SIG-M5 (cell line): ENCODE measurements at regions not wholly inside any gene's neighbourhood (a gene's known extent, or its start where the extent isn't known, plus 50 kb on each side); places are given as distances from the start of the nearest gene placed in this dataset.
"Not testable (repeated sequence)": the region's sequence is repeated elsewhere in the genome, so short reads cannot be mapped to it uniquely, and the experiment has no call there.

ENCODE experiments used
- DNase-seq: peaks from one replicate; lab custom pipeline; 2025; lab: John Stamatoyannopoulos, UW

DNA sequence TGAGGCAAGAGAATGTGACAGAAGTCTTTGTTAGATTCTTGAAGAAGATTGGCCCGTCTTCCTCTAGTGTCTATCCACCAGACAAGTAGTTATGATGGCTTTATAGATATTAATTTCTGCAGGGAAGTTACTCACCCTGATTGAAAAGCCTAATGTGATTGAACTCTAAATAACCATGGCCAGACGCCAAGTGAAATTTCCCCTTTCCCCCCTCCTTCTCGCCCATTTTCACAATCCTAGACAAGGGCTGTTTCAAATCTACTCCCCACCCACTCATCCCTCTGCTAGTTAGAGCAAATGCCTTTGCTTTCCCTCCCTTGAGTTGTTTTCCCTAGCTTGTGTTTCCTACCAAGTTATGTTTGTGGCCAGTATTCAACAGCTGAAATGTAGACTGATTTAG is 182.5 kb downstream of the TMEM167A start:
- no peak for DNase-seq

DNA sequence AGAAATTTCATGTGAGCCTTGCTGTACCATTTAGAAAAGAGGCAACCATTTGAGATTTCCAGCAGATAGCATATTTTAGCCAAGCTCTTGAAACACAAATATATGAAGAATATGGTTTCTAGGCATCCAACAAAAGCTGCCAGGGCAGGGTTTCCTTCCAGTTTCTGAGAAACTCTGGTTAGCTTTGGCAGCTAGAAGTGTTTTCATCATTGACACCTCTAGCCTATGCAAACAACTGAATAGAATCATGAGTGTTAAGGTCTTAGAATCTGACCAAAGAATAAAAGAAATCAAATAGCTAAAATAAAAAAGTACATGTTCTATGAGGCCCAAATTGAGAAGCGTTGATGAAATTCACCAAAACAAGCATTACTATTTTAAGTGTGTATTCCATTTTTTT is 188.1 kb downstream of the TMEM167A start:
- DNase-seq = no peak

DNA sequence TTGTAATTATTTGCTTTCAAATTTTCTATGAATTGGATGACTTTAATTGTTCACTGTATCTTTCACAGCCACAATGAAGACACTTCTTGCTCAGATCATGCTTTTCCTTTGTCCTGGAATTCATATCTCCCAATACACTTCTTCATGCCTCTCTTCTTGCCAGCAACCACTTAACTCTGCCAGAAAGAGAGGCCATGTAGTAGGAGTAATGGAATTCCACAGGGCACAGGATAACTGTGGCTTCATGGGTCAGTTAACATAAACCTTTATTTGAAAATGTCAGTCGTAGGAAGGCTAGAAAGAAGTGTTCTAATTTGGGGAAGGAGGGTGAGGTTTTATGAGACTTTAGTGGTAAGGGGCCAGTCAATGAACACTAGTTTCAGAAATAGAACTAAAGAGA is 190.3 kb downstream of the TMEM167A start:
- DNase-seq = no peak

DNA sequence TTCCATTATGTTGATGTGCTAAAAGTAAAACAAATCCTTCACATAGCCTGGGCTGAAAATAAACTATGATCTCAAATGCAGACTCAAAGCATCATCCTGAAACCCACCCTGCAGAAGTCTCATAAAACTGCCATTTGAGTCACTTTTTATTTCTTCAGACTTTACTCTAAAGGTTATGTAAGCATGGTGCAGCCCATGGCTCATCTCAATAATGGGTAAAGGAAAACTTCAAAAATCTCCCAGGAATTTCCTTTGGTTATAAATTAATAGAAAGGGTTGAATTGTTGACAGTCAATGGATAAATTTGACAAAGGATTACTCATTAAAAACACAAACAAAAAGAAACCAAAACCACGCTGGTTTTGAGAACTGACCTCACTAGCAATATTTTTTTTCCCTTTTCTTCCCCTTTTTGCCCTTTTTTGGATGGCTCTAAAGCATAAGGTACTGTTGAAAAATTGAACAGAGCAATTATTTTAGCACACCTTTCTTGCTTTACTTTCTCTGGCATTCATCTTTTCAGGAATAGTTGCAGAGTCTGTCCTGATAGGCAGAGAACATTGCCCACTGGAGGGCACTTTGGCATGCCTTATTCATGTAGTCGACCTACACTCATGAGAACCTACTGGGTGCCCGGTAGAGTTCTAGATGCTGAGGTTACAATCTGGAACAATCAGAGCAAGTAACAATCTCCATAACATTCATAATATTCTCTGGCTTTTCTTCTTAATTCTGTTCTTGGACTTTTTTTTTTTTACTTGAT is 191.4 kb downstream of the TMEM167A start:
- DNase-seq = no peak

DNA sequence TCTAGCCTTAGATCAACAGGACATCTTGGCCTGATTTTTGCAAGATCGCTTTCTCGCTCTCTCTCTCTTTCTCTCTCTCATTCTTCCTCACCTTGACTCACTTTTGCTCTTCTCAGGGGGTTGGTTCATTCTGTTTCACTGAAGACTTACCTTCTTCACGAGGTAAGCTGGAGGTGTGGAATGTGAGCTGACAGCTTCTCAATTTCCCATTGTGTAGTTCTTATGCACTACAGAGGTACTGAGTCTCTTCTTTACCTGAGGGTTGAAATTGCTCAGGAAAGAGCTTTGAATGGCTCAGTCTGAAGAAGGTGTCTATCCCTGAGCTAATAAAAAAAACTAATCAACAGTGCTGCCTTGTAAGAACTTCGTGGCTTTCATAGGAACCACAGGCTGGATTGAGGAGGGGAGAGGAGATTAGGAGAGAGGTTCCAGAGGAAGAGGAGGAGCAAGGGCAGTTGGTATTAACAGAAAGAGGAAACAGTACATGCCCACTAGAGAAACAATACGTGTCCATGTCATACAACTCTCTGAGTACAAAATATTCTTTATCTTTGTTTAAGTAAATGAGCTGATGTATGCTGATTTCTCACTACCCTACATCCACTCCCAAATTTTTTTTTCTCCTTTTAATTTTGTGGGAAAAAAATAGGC is 192.2 kb downstream of the TMEM167A start:
- no peak for DNase-seq

DNA sequence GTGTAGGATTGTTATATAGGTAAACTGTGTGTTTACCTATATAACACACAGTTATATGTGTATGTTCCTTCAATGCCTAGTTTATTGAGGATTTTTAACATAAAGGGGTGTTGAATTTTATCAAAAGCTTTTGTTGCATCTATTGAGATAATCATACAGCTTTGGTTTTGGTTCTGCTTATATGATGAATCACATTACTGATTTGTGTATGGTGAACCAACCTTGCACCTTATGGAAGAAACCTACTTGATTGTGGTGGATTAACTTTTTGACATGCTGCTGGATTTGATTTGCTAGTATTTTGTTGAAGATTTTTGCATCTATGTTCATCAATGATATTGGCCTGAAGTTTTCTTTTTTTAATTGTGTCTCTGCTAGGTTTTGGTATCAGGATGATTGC is 194.9 kb downstream of the TMEM167A start:
- no peak for DNase-seq

DNA sequence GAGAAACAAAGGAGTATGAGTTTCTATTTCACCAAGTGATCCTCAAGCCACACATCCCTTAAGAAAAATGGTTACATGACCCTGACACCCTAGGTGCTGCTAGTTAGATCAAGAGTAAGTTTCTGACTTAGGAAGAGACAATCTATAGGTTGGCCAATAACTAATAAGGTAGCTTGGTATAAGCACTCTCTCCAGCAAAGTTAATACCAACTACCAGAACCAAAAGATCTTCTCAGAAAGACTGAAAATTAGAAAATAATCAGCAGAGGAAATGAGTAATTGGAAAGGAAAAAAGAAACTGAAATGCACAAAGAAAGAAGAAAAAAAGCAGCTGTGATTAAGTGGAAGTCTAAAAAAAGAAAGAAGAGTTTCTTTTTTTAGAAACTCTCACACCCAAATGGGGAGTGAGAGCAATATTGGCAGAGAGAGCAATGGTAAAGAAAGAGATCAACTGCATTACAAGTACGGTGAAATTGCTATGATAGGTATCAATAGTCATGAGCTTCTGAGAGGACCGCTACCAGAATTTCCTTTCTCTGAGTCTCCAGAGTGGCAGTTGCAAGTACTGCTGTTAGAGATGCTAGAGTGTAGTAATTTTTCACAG is 195.5 kb downstream of the TMEM167A start:
- no peak for DNase-seq

DNA sequence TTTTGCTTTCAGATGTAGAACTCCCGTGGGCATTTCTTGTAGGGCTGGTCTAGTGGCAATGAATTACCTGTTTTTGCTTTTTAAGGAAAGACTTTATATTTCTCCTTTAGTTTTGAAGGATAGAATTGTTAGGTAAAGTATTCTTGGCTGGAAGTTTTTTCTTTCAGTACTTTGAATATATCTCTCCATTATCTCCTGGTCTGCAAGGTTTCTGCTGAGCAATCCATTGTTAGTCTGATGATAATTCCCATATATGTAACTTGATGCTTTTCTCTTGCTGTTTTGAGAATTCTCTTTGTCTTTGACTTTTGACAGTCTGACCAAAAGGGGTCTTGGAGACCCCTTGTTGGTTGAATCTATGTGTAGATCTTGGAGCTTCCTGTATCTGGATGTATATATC is 198.1 kb downstream of the TMEM167A start:
- DNase-seq = no peak

DNA sequence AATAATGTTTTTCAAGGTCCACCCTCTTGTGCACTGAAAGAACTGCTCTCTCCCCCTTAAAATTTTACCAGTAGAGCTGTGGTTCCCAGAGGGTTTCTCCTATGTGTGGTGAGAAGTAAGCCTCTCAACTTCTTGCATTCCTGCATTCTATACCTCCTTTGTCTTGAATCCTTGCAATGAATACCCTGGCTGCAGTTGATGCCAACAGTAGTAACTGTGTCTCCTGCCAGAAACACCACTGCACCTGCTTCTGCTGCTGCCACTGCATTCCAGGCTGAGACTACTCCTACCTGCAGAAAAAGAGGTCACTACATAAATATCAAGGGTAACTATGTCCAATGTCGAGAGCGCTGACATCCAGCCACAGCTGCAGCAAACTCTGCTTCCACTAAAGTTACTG is 203.7 kb downstream of the TMEM167A start:
- DNase-seq = no peak

DNA sequence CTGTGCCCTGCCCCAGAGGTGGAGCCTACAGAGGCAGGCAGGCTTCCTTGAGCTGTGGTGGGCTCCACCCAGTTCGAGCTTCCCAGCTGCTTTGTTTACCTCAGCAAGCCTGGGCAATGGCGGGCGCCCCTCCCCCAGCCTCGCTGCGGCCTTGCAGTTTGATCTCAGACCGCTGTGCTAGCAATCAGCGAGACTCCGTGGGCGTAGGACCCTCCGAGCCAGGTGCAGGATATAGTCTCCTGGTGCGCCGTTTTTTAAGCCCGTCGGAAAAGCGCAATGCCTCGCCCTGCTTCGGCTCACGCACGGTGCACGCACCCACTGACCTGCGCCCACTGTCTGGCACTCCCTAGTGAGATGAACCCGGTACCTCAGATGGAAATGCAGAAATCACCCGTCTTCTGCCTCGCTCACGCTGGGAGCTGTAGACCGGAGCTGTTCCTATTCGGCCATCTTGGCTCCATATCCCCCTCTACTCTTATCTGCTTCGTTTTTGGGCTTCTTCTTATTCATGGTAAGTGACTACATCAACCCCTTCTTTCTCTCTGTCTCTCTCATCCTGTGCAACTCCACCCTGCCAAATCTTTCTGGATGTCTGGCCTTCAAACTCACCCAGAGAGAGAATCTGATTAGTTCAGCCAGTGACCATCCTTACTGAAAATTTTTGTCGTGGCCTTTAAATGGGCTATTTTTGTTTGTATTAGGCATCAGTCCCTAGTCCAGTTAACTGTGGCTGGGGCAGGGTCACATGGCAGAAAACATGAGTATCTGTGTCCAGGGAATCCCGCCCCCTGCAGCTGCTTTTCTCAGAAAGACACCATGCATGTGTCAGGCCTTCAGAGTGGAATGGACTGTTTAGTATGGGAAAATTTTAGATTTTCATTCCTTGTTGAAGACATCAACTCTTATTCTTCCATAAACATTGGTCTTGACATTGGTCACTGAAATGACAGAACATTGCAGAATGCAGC is 204.6 kb downstream of the TMEM167A start:
- DNase-seq = not testable (repeated sequence)

DNA sequence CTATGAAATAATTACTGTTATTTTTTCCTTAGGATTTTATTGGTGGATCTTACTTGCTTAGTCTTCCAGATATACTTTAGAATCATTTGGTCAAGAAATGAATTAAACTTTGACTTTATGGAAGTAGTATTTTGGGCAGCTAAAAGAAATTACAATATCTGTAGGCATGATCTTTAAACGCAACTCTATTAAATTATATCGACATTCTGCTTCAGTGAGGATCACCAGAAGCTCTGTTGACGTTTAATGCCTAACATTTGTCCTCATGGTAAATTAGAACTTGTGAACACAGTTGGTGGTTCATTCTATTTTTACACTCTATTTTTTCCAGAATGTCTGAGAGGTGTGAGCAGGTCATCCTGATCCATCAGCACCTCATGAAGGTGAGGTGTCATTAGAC is 211.6 kb downstream of the TMEM167A start:
- no peak for DNase-seq

DNA sequence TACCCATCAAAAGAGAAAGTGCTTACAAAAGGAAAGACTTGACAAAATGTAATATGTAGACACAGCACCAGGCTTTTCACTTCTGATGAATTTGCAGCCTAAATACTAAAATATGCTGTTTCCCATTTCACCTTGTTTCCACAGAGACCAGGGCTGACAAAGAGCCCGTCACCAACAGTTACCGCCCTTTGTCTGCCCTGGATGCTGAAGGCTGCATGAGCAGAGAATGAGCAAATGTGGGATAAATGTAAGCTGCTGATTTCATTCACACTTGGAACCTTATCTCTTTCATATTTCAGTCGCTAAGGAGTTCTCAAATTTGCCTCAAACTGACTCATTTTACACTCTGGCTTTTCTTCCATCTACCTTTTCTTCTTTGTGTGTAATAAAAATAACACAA is 213.9 kb downstream of the TMEM167A start:
- no peak for DNase-seq

DNA sequence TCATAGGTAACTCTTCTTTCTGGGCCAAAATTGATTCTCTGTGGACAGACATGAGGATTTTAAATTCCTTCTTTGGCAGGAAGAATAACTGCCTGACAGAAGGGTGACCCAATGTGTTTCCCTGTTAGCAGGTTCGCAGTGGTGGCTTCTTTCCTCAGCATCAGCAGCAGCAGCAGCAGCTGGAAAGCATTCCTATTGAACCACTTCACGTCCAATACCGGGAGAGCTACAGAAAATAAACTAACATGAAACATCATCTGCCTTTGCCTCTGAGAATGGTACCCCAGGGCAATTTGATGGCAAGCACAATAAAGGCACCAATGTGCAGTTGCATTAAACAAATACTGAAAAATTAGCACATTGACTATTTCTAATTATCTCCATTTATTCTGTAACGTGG is 214.5 kb downstream of the TMEM167A start:
- no peak for DNase-seq

DNA sequence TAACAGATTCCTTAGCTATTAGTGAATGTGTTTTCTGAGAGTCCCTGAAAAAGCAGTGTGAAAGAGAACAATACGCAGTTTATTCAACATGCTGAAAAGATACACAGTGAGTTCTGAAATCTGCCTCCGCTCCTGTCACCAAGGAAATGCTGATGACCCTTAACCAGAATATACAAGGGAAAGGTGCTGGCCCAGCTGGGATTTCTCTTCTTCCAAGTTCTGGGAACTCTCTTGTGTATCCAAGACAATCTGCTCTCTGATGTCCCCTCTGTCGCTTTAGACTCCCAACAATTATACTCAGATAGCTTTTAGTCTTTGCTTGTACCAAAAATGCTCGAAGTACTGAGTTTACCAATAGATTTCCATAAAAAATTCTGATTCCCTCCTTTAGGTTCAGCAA is 214.9 kb downstream of the TMEM167A start:
- no peak for DNase-seq

DNA sequence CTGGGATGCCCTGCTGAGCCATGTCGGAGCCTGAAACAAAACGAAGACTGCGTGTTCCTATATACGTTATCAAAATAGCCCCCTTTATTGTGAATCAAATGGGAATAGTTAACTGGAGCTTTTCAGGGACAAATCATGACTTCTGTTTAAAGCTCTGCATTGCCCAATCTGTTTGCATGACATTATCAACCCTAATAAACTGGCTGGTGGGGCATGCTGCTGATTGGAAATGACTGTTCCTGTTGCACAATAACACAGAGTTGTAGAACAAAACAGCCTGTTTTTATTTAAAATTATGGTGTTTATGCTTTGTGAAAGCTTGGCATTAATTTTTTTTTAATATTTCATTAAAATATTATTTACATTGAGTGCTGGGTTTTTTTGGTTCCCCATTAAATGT is 215.5 kb downstream of the TMEM167A start:
- DNase-seq = no peak

DNA sequence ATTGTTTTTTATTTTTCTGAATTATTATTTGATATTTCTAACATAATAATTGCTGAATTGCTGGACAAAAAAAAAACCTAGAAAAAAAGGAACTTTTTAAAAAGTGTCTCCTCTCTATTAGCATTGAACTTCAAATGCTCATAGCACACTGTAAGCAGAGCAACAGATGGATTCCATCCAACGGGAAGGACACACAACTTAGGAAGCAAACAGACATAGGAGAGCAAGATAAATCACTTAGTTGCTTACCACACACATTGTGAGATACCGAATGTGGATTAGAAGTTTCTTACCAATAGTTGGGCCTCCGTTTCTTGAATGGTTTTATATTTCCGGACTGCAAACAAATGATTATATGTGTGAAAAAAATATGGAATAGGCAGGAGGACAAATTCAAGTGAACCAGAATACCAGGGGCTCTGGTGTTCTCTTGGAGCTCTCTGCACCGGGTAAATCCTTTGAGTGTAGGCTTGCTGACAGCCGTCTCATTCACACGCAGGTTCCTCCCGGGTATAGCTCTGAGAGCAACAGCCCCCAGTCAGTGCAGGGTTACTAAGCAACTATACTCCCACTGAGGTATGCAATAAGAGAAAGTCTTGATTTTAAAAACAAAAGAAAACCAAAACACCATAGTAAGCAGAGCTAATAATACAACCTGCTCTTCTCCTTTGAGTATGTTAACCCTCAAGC is 217.6 kb downstream of the TMEM167A start:
- DNase-seq = no peak

DNA sequence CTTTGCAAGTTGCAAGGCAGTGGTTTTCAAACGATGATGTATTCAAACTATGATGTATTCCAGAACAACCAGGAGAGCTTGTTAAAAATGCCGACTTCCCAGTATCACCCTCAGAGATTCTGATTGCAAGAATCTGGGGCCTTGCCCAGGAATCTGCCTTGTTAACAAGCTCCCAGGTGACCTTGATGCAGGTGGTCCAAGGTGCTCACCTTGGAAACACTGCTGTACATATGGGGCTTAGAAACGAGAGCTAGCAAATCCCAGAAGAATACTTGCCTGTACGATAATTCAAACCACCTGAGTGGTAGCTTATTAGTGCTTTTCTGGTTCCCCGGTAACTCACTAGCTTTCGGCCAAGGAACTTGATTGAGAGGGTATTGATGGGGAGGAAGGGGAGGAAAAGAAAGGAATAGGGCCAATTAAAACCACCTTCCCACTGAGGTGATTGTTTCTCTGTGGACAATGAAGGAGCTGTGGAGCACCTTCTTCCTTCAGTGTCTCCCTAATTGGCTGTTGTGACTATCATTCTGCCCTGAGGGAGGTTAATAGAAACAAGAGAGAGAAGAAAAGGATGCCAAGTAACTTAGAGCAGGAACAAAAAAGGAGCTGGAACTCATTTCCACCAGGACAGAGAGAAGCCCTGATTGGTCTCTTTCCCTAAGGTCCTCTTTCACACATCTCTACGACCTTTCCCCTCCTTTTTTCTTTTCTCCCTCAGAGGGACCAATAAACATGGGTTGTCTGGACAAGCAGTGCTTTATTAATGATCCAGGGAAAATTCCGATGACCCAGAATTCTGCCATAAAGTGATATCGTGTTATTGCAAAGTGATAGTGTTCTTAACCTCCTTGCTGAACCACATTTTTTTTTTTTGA is 218.8 kb downstream of the TMEM167A start:
- DNase-seq = no peak

DNA sequence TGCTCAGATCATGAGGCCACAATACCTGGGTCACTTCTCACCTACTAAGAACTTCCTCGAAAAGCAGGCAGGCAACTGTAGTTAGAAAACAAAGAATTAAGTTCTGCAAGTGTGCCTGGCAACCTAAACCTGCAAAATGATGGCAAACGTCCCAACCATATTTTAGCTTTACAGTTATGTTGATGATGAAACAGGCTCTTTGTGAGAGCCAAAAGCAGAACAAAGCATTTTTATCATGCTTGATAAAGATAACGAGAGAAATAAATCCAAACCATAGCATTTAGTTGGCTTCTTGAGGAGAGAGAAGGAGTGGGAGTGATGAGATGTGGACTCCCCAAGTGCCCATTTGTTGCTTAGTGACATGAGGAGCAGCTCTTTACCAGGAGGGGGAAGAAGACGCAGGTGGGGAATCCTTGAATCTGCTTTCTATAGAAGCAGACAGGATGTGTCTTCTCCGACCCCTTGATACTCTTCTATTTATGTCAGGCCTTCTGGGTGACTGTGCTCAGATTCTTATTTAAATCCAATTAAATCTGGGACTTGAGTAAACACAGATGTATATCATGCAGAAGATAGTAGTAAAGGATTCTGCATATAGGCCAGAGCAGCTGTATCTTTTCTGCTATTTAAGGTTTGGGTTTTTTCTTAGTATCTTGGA is 221.2 kb downstream of the TMEM167A start:
- DNase-seq = no peak

DNA sequence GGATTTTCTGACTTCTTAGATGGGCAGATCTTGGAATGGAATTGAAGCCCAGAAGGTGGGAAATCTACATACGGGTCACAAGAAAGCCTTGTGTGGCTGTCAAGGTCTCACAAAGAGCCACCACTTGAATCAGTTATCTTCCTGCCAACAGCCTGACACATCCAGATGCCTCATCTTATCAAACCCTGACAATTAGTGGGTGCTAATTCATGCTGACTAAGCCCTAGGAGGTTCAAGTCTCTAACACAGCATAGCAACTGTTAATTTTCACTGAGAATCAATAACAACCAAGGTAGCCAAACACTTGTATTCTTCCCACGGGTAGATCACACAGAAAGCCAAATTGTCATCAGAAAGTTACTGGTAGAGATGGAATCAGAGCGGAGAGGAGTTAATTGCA is 222.2 kb downstream of the TMEM167A start:
- no peak for DNase-seq

DNA sequence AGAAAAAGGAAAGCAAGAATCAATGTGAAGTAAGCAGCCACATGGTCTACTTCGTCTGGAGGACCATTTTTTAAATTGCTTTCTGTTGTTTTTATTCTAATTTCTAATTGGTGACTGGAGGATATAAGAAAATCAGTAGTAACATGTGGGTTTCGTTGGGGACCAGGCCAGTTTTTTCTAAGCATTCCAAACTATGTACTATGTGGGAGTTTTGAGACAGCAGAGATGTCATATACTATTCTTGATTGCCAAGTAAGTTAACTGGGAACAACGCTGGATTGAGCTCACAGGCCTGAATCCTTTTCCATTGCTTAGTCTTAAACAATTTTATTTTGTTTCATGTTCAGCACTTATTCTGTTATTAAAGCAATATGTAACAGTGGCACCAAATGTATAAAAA is 225.7 kb downstream of the TMEM167A start:
- no peak for DNase-seq
